ENCODE measurements at regions not wholly inside any gene's neighbourhood (a gene's known extent, or its start where the extent isn't known, plus 50 kb on each side); places are given as distances from the start of the nearest gene placed in this dataset.

DNA sequence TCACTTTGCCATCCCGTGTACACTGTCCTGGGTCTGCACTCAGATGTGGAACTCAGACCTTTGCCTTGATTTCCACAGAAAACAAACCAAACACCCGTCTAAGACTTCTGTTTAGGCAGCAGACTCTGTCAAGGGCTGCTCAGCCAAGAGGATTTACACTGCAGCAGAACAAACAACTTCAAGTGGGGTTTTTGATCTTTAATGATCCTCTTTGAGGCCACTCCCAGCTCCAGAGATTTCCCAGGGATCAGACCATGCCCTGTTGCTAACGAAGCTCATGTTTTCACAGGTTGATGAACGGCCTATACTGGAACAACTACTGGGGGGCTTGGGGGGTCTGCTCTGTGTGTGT lies 52.5 kb upstream of the LGALSL start:
- Histone ChIP-seq H3F3A (ENCODE audit: insufficient read depth, low read length) (no peaks in the 10 kb centered on the region), H3K27ac (ENCODE audit: low read length) (no peak overlapping the region), H3K36me3 (replicated peaks; ENCODE audit: insufficient read depth, low read length) (no peaks in the 10 kb centered on the region), H2AFZ (ENCODE audit: low read length) (no peak overlapping the region), H3K9me2 (replicated peaks; ENCODE audit: insufficient read depth, low read length) (no peaks in the 10 kb centered on the region), H3K4me2 (ENCODE audit: low read depth, low read length) (no peak overlapping the region), H3K27me3 (replicated peaks; ENCODE audit: insufficient read depth, low read length) (no peaks in the 10 kb centered on the region; the same call in 1 of the 2 replicates), H3K4me3 (ENCODE audit: low read length) (no peak overlapping the region), H3K4me1 (ENCODE audit: low read length) (peaks cover 5% of the 10 kb centered on the region; the same call in 1 of the 2 replicates), H3K79me2 (ENCODE audit: low read length) (no peaks in the 10 kb centered on the region), H3K9me3 (replicated peaks; ENCODE audit: insufficient read depth, low read length) (no peaks in the 10 kb centered on the region), H3K9ac (ENCODE audit: low read length) (no peak overlapping the region), H4K20me1 (ENCODE audit: insufficient read depth, low read length) (no peaks in the 10 kb centered on the region)
- DNase-seq: no peak
- TF ChIP-seq, protein P1, sequence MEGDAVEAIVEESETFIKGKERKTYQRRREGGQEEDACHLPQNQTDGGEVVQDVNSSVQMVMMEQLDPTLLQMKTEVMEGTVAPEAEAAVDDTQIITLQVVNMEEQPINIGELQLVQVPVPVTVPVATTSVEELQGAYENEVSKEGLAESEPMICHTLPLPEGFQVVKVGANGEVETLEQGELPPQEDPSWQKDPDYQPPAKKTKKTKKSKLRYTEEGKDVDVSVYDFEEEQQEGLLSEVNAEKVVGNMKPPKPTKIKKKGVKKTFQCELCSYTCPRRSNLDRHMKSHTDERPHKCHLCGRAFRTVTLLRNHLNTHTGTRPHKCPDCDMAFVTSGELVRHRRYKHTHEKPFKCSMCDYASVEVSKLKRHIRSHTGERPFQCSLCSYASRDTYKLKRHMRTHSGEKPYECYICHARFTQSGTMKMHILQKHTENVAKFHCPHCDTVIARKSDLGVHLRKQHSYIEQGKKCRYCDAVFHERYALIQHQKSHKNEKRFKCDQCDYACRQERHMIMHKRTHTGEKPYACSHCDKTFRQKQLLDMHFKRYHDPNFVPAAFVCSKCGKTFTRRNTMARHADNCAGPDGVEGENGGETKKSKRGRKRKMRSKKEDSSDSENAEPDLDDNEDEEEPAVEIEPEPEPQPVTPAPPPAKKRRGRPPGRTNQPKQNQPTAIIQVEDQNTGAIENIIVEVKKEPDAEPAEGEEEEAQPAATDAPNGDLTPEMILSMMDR (IDR thresholded peaks at IDR 0.05; ENCODE audit: low read length): no peak
- no peak for TF ChIP-seq EZH2phosphoT487 (IDR thresholded peaks at IDR 0.05; ENCODE audit: low read length)
- no peak for TF ChIP-seq EZH2 (optimal IDR thresholded peaks at IDR 0.05; ENCODE audit: low read depth, low read length)

DNA sequence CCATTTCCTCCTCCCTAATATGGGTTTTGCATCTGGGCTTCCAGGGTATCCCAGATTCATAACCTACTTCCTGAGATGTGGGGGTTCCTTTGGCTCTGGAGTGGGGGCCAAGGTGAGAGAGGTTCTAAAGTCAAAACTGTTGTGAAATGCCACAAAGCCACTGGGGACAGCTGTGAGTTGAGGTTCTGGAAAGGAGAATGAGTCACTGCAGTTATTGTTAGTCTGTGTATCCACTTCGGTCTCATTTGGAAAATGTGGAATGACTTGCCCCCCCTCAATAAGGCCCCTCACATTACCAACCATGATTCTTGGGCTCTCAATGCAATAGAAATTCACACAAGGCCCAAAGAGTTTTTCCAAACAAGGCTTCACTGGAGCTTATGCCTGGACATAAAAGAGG lies 51.1 kb upstream of the LGALSL start:
- Histone ChIP-seq H3K27ac (ENCODE audit: low read length) (no peak overlapping the region), H3K36me3 (replicated peaks; ENCODE audit: insufficient read depth, low read length) (no peaks in the 10 kb centered on the region), H3F3A (ENCODE audit: insufficient read depth, low read length) (no peaks in the 10 kb centered on the region), H3K9me2 (replicated peaks; ENCODE audit: insufficient read depth, low read length) (no peaks in the 10 kb centered on the region), H3K9me3 (replicated peaks; ENCODE audit: insufficient read depth, low read length) (no peaks in the 10 kb centered on the region), H4K20me1 (ENCODE audit: insufficient read depth, low read length) (no peaks in the 10 kb centered on the region), H2AFZ (ENCODE audit: low read length) (no peak overlapping the region), H3K4me1 (ENCODE audit: low read length) (peaks cover 5% of the 10 kb centered on the region; the same call in 1 of the 2 replicates), H3K4me2 (ENCODE audit: low read depth, low read length) (no peak overlapping the region), H3K27me3 (replicated peaks; ENCODE audit: insufficient read depth, low read length) (no peaks in the 10 kb centered on the region), H3K4me3 (ENCODE audit: low read length) (no peak overlapping the region), H3K9ac (ENCODE audit: low read length) (no peak overlapping the region), H3K79me2 (ENCODE audit: low read length) (no peaks in the 10 kb centered on the region)
- DNase-seq: no peak
- TF ChIP-seq EZH2phosphoT487 (IDR thresholded peaks at IDR 0.05; ENCODE audit: low read length) (no peak), EZH2 (optimal IDR thresholded peaks at IDR 0.05; ENCODE audit: low read depth, low read length) (no peak)
- TF ChIP-seq, protein P1 (IDR thresholded peaks at IDR 0.05; ENCODE audit: low read length): no peak

DNA sequence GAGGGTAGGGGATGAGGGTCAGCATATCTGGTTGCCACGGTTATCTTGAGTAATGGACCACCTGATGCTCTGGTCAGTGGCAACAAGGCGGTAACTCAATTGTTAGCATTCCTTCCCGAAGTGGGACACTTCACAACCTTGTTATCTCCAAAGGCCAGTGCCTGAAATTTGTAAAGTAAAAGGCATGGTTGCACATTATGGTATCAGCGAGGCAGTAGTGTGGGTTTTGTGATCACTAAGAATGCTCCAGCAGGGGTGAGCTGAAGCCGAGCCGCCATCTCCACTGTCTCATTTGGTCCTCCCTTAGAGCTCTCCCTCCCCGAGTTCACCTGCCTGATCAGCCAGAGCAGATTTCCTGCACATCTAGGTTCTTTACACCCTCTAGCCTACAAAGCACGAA lies 50.5 kb upstream of the LGALSL start:
- TF ChIP-seq, protein P1 (IDR thresholded peaks at IDR 0.05; ENCODE audit: low read length): no peak
- TF ChIP-seq EZH2 (optimal IDR thresholded peaks at IDR 0.05; ENCODE audit: low read depth, low read length): no peak
- no peak for TF ChIP-seq EZH2phosphoT487 (IDR thresholded peaks at IDR 0.05; ENCODE audit: low read length)
- Histone ChIP-seq H3K9ac (ENCODE audit: low read length) (no peak overlapping the region), H2AFZ (ENCODE audit: low read length) (no peak overlapping the region), H3K27me3 (replicated peaks; ENCODE audit: insufficient read depth, low read length) (no peaks in the 10 kb centered on the region), H4K20me1 (ENCODE audit: insufficient read depth, low read length) (no peaks in the 10 kb centered on the region), H3K9me2 (replicated peaks; ENCODE audit: insufficient read depth, low read length) (no peaks in the 10 kb centered on the region), H3K79me2 (ENCODE audit: low read length) (no peaks in the 10 kb centered on the region), H3F3A (ENCODE audit: insufficient read depth, low read length) (no peaks in the 10 kb centered on the region), H3K27ac (ENCODE audit: low read length) (no peak overlapping the region), H3K9me3 (replicated peaks; ENCODE audit: insufficient read depth, low read length) (no peaks in the 10 kb centered on the region), H3K36me3 (replicated peaks; ENCODE audit: insufficient read depth, low read length) (no peaks in the 10 kb centered on the region), H3K4me2 (ENCODE audit: low read depth, low read length) (no peak overlapping the region), H3K4me1 (ENCODE audit: low read length) (0 out of 2 replicates have a peak, but pooled peaks cover under 1% of the 10 kb centered on the region), H3K4me3 (ENCODE audit: low read length) (no peak overlapping the region)
- no peak for DNase-seq
